Prostate gland (tissue), 2 donors: ENCODE measurements at regions not wholly inside any gene's neighbourhood (a gene's known extent, or its start where the extent isn't known, plus 50 kb on each side); places are given as distances from the start of the nearest gene placed in this dataset.

ENCODE experiments used
- CTCF ChIP-seq, 4 experiments: fragments of 200-600 bp in 2 of 4; fragments of 450-650 bp in 2 of 4; sonication (generic) in 2 of 4; IDR thresholded peaks; 1 replicate in 3 of 4; 2 replicates in 1 of 4; pipeline ENCODE4 v1.5.1; 2016 to 2019; ENCODE audit warnings: antibody characterized with exemption in 4 of 4, mild to moderate bottlenecking in 2 of 4, moderate library complexity in 2 of 4
- POLR2A ChIP-seq: fragments of 450-650 bp; IDR thresholded peaks from one replicate; pipeline ENCODE4 v1.6.1; 2016; ENCODE audit warnings: antibody characterized with exemption, mild to moderate bottlenecking
- POLR2AphosphoS5 ChIP-seq: sonication (generic); formaldehyde crosslinking; IDR thresholded peaks from one replicate; pipeline ENCODE4 v1.6.1; 2017; ENCODE audit warnings: antibody characterized with exemption

- TF ChIP-seq CTCF (IDR thresholded peaks at IDR 0.05) (no peak), POLR2A (no peak), POLR2AphosphoS5 (no peak)
These were observed 98.8 kb downstream of the SOD2 start for GRCh38 chr6:159594106-159594749.
